ENCODE measurements at regions not wholly inside any gene's neighbourhood (a gene's known extent, or its start where the extent isn't known, plus 50 kb on each side); places are given as distances from the start of the nearest gene placed in this dataset.

GRCh38 chr11:116325247-116325646 lies 447.5 kb downstream of the BUD13 start:
- TF ChIP-seq, protein P1, sequence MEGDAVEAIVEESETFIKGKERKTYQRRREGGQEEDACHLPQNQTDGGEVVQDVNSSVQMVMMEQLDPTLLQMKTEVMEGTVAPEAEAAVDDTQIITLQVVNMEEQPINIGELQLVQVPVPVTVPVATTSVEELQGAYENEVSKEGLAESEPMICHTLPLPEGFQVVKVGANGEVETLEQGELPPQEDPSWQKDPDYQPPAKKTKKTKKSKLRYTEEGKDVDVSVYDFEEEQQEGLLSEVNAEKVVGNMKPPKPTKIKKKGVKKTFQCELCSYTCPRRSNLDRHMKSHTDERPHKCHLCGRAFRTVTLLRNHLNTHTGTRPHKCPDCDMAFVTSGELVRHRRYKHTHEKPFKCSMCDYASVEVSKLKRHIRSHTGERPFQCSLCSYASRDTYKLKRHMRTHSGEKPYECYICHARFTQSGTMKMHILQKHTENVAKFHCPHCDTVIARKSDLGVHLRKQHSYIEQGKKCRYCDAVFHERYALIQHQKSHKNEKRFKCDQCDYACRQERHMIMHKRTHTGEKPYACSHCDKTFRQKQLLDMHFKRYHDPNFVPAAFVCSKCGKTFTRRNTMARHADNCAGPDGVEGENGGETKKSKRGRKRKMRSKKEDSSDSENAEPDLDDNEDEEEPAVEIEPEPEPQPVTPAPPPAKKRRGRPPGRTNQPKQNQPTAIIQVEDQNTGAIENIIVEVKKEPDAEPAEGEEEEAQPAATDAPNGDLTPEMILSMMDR (IDR thresholded peaks at IDR 0.05 in 4 of 5, conservative IDR thresholded peaks at IDR 0.05 in 1 of 5), result no peak
- TF ChIP-seq POLR2A (IDR thresholded peaks at IDR 0.05), result no peak

Data from gastrocnemius medialis (tissue), 4 donors.